22Rv1 (cell line): ENCODE measurements at regions not wholly inside any gene's neighbourhood (a gene's known extent, or its start where the extent isn't known, plus 50 kb on each side); places are given as distances from the start of the nearest gene placed in this dataset.

Experiments used
- CTCF ChIP-seq: fragments of 450-650 bp; IDR thresholded peaks from 2 replicates; pipeline ENCODE4 v1.5.1; 2017; ENCODE audit warnings: mild to moderate bottlenecking
- ZFX ChIP-seq: fragments of 450-650 bp; IDR thresholded peaks from 2 replicates; pipeline ENCODE4 v1.6.1; 2017; ENCODE audit warnings: antibody characterized with exemption, borderline replicate concordance

GRCh38 chr4:17265139-17265538 is 246.8 kb downstream of the QDPR start:
- TF ChIP-seq CTCF, result no peak
- no peak for TF ChIP-seq ZFX
